ENCODE measurements at regions not wholly inside any gene's neighbourhood (a gene's known extent, or its start where the extent isn't known, plus 50 kb on each side); places are given as distances from the start of the nearest gene placed in this dataset.

DNA sequence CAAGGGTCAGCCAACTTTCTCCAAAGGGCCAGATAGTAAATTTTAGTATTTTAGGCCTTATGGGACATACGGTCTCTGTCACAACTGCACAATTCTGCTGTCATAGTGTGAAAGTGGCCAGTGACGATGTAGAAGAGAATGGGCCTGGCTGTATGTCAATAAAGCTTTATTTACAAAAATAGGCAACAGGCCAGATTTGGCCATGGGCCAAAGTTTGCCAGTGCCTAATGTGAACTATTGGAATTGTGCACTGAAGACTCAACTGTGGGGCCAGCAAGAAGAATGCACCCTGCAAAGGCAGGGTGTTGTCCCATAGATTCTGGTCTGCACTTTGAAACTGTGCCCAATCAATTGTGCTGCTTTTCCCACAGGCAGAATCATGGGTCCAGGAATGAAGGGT is 69.4 kb upstream of the PRR23E start:
- WGBS (ENCODE audit: low lambda C conversion rate): 8% methylated on average over 2 of the region's 2 CpGs
- Histone ChIP-seq H3K27me3 (ENCODE audit: control insufficient read depth in 1 of 2, insufficient read depth in 2 of 2, low read length in 2 of 2) (peaks cover 6 to 14% of the 10 kb centered on the region in 2 experiments; a peak in 4 of 5 replicates), H3K27ac (ENCODE audit: extremely low read length, insufficient read depth, low read length) (no peak overlapping the region), H3K36me3 (replicated peaks in 1 of 2; ENCODE audit: control insufficient read depth in 1 of 2, insufficient read depth in 2 of 2, low read length in 2 of 2) (no peaks in the 10 kb centered on the region), H2AFZ (ENCODE audit: low read length) (no peak overlapping the region), H3K4me3 (replicated peaks in 1 of 3; ENCODE audit: insufficient read depth in 1 of 3, low read depth in 2 of 3, low read length in 3 of 3) (no peak overlapping the region), H3K4me1 (ENCODE audit: insufficient read depth, low read length) (no peaks in the 10 kb centered on the region), H4K20me1 (ENCODE audit: insufficient read depth, low read length) (no peaks in the 10 kb centered on the region), H3K9me3 (ENCODE audit: low read length) (no peaks in the 10 kb centered on the region), H3K79me2 (ENCODE audit: insufficient read depth, low read length) (no peaks in the 10 kb centered on the region), H3K9ac (ENCODE audit: insufficient read depth, low read depth, low read length) (no peak overlapping the region), H3K4me2 (ENCODE audit: low read depth, low read length) (no peak overlapping the region)
- intact Hi-C loops (cut with micrococcal nuclease; ENCODE audit: unreplicated experiment): no loop called here
- ChIA-PET CTCF (ENCODE audit: low intra/inter-chr PET ratio, low total read pairs) (no interaction called here), POLR2A (no interaction called here)
- FAIRE-seq (no peak), ATAC-seq (no peak), DNase-seq (ENCODE audit: low spot score) (no peak)
- in situ Hi-C loops (cut with HindIII; ENCODE audit: extremely low pct_ligation_motif_present, low pct_unique_long_range_greater_than_20kb): no loop called here
- TF ChIP-seq ZNF20 (CRISPR knock-in tag; IDR thresholded peaks at IDR 0.05) (no peak), TCF7L2 (IDR thresholded peaks at IDR 0.05; ENCODE audit: low read depth, low read length) (no peak), ZNF282 (IDR thresholded peaks at IDR 0.05; ENCODE audit: partially characterized antibody) (no peak)
- TF ChIP-seq, protein P1, sequence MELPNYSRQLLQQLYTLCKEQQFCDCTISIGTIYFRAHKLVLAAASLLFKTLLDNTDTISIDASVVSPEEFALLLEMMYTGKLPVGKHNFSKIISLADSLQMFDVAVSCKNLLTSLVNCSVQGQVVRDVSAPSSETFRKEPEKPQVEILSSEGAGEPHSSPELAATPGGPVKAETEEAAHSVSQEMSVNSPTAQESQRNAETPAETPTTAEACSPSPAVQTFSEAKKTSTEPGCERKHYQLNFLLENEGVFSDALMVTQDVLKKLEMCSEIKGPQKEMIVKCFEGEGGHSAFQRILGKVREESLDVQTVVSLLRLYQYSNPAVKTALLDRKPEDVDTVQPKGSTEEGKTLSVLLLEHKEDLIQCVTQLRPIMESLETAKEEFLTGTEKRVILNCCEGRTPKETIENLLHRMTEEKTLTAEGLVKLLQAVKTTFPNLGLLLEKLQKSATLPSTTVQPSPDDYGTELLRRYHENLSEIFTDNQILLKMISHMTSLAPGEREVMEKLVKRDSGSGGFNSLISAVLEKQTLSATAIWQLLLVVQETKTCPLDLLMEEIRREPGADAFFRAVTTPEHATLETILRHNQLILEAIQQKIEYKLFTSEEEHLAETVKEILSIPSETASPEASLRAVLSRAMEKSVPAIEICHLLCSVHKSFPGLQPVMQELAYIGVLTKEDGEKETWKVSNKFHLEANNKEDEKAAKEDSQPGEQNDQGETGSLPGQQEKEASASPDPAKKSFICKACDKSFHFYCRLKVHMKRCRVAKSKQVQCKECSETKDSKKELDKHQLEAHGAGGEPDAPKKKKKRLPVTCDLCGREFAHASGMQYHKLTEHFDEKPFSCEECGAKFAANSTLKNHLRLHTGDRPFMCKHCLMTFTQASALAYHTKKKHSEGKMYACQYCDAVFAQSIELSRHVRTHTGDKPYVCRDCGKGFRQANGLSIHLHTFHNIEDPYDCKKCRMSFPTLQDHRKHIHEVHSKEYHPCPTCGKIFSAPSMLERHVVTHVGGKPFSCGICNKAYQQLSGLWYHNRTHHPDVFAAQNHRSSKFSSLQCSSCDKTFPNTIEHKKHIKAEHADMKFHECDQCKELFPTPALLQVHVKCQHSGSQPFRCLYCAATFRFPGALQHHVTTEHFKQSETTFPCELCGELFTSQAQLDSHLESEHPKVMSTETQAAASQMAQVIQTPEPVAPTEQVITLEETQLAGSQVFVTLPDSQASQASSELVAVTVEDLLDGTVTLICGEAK (IDR thresholded peaks at IDR 0.05): 0 out of 2 replicates have a peak, but pooled peaks have one; percentile 31
- TF ChIP-seq, protein P1 (CRISPR knock-in tag; IDR thresholded peaks at IDR 0.05): peak; percentile 95
- BruUV-seq (replicated peaks): no TSS peak
